HepG2 (cell line): ENCODE measurements at regions not wholly inside any gene's neighbourhood (a gene's known extent, or its start where the extent isn't known, plus 50 kb on each side); places are given as distances from the start of the nearest gene placed in this dataset.

Source experiments
- ATAC-seq: fragments of 200-7000 bp; cut with Tn5 transposase; 3 replicates; pipeline ENCODE4 v1.9.1; 2020; ENCODE audit warnings: mild to moderate bottlenecking, moderate library complexity
- BruUV-seq: library from RNA; stranded (reverse); fragments of 400-500 nt; replicated peaks from 2 replicates; lab custom pipeline; 2021; lab: Mats Ljungman, UMichigan
- CTCF ChIA-PET: fragments of 300-600 bp; formaldehyde crosslinking; extraction: SDS; loops from one replicate; lab custom pipeline; 2021; ENCODE audit warnings: low total read pairs, inconsistent platforms, low intra/inter-chr PET ratio; lab: Yijun Ruan, JAX
- POLR2A ChIA-PET: fragments of 350-600 bp; sonication (Branson Sonifier 250); formaldehyde crosslinking; loops from one replicate; lab custom pipeline; 2020; ENCODE audit warnings: antibody characterized with exemption, inconsistent platforms; lab: Yijun Ruan, JAX
- DNase-seq: peaks from one replicate; pipeline ENCODE4 v3.0.0-alpha.2; 2015; ENCODE audit warnings: low spot score
- FAIRE-seq: peaks from 3 replicates; lab custom pipeline; 2011; peaks lifted over from hg19 to GRCh38; lab: Jason Lieb, UNC
- H2AFZ ChIP-seq: one replicate; pipeline ENCODE4 v1.6.1; 2011; ENCODE audit warnings: low read length, inconsistent platforms
- H3K27ac ChIP-seq: fragments of 300-600 bp; 3 replicates; pipeline ENCODE4 v1.8.0; 2011; ENCODE audit warnings: mixed run types, mild to moderate bottlenecking, mixed read lengths, low read length, inconsistent platforms; ENCODE audit not compliant: insufficient read depth; ENCODE audit errors: extremely low read length
- H3K27me3 ChIP-seq, 2 experiments: fragments of 200-600 bp in 1 of 2; 2 replicates in 1 of 2; 3 replicates in 1 of 2; pipeline versions ENCODE4 v1.6.0 to v1.8.0; 2011; ENCODE audit warnings: low read length in 2 of 2, mild to moderate bottlenecking in 2 of 2, moderate library complexity in 2 of 2, inconsistent platforms in 1 of 2; ENCODE audit not compliant: insufficient read depth in 2 of 2, control insufficient read depth in 1 of 2
- H3K36me3 ChIP-seq, 2 experiments: fragments of 200-600 bp in 1 of 2; replicated peaks in 1 of 2; 2 replicates in 1 of 2; 3 replicates in 1 of 2; pipeline versions ENCODE4 v1.5.1 to v1.8.0; 2011; ENCODE audit warnings: low read length in 2 of 2, inconsistent platforms in 1 of 2; ENCODE audit not compliant: insufficient read depth in 2 of 2, control insufficient read depth in 1 of 2
- H3K4me1 ChIP-seq: 2 replicates; pipeline ENCODE4 v1.5.1; 2012; ENCODE audit warnings: low read length, inconsistent platforms; ENCODE audit not compliant: insufficient read depth
- H3K4me2 ChIP-seq: 2 replicates; pipeline ENCODE4 v1.6.0; 2011; ENCODE audit warnings: low read depth, low read length, inconsistent platforms
- H3K4me3 ChIP-seq, 3 experiments: fragments of 200-600 bp in 1 of 3; sonication (generic), shearing (Covaris generic) in 1 of 3; replicated peaks in 1 of 3; 2 replicates each; pipeline ENCODE4 v1.5.1; 2011 to 2016; ENCODE audit warnings: low read length in 3 of 3, inconsistent platforms in 2 of 3, low read depth in 2 of 3, mild to moderate bottlenecking in 2 of 3, control low read depth in 1 of 3, mixed read lengths in 1 of 3; ENCODE audit not compliant: insufficient read depth in 1 of 3
- H3K79me2 ChIP-seq: one replicate; pipeline ENCODE4 v1.6.1; 2011; ENCODE audit warnings: low read length, inconsistent platforms; ENCODE audit not compliant: insufficient read depth
- H3K9ac ChIP-seq: 2 replicates; pipeline ENCODE4 v1.6.0; 2011; ENCODE audit warnings: mild to moderate bottlenecking, low read depth, low read length, inconsistent platforms; ENCODE audit not compliant: insufficient read depth
- H3K9me3 ChIP-seq: 2 replicates; pipeline ENCODE4 v1.5.1; 2012; ENCODE audit warnings: mild to moderate bottlenecking, low read length
- H4K20me1 ChIP-seq: 2 replicates; pipeline ENCODE4 v1.6.0; 2011; ENCODE audit warnings: inconsistent platforms, mild to moderate bottlenecking, low read length, moderate library complexity; ENCODE audit not compliant: insufficient read depth
- ARHGAP35 ChIP-seq: sonication (generic); formaldehyde crosslinking; IDR thresholded peaks from 2 replicates; pipeline ENCODE4 v1.9.0; 2022; ENCODE audit warnings: mild to moderate bottlenecking, inconsistent platforms, moderate library complexity, missing genetic modification reagents, borderline replicate concordance
- CEBPG ChIP-seq: IDR thresholded peaks from 2 replicates; pipeline ENCODE4 v1.6.1; 2016
- FOXJ3 ChIP-seq: sonication (generic); formaldehyde crosslinking; IDR thresholded peaks from 2 replicates; pipeline ENCODE4 v1.4.0; 2020; ENCODE audit warnings: missing genetic modification reagents, mild to moderate bottlenecking, borderline replicate concordance
- IRF2 ChIP-seq: IDR thresholded peaks from 2 replicates; pipeline ENCODE4 v1.6.1; 2018; ENCODE audit warnings: missing genetic modification reagents, missing compliant biosample characterization
- MZF1 ChIP-seq: sonication (generic); formaldehyde crosslinking; IDR thresholded peaks from 2 replicates; pipeline ENCODE4 v1.8.1; 2023; ENCODE audit warnings: mild to moderate bottlenecking, missing genetic modification reagents, borderline replicate concordance
- NFYB ChIP-seq: sonication (generic); formaldehyde crosslinking; IDR thresholded peaks from 2 replicates; pipeline ENCODE4 v1.4.0; 2020; ENCODE audit warnings: missing genetic modification reagents
- POLR2AphosphoS5 ChIP-seq: IDR thresholded peaks from 2 replicates; pipeline ENCODE4 v1.6.1; 2012; ENCODE audit warnings: low read depth, low read length
- TGIF2 ChIP-seq: IDR thresholded peaks from 2 replicates; pipeline ENCODE4 v1.6.1; 2016; ENCODE audit warnings: control low read depth, missing compliant biosample characterization
- TOE1 ChIP-seq: sonication (generic); formaldehyde crosslinking; IDR thresholded peaks from 2 replicates; pipeline ENCODE4 v1.4.0; 2020; ENCODE audit warnings: mild to moderate bottlenecking, missing genetic modification reagents
- ZMYM3 ChIP-seq: sonication (generic); formaldehyde crosslinking; IDR thresholded peaks from 2 replicates; pipeline ENCODE4 v1.5.1; 2020; ENCODE audit warnings: mild to moderate bottlenecking, missing genetic modification reagents
- ZNF282 ChIP-seq: fragments of 450-650 bp; IDR thresholded peaks from 2 replicates; pipeline ENCODE4 v1.6.1; 2018; ENCODE audit not compliant: partially characterized antibody
- ZNF296 ChIP-seq: sonication (generic); formaldehyde crosslinking; conservative IDR thresholded peaks from 2 replicates; pipeline ENCODE4 v1.5.0; 2020; ENCODE audit warnings: mild to moderate bottlenecking, missing genetic modification reagents
- WGBS: methylation state at CpG from one replicate; pipeline ENCODE4 v1.1.6; 2017; ENCODE audit warnings: low lambda C conversion rate; 5-methylcytosine and 5-hydroxymethylcytosine counted together
- in situ Hi-C: cut with HindIII; loops from 2 replicates; pipeline ENCODE4 v1.10.0; 2017; ENCODE audit warnings: low pct_unique_long_range_greater_than_20kb; ENCODE audit not compliant: extremely low pct_ligation_motif_present
- intact Hi-C: fragments of 100-400 bp; cut with micrococcal nuclease; formaldehyde crosslinking; loops from one replicate; pipeline ENCODE4 v1.10.0; 2022; ENCODE audit not compliant: unreplicated experiment
- TF ChIP-seq, protein P1 (sequence below): sonication (generic); formaldehyde crosslinking; IDR thresholded peaks from 2 replicates; pipeline ENCODE4 v1.5.0; 2020; ENCODE audit warnings: missing genetic modification reagents, mild to moderate bottlenecking, borderline replicate concordance
- TF ChIP-seq, protein P2 (sequence below): sonication (generic); formaldehyde crosslinking; IDR thresholded peaks from 2 replicates; pipeline ENCODE4 v1.4.0; 2020; ENCODE audit warnings: missing genetic modification reagents
- TF ChIP-seq, protein P3 (sequence below): sonication (generic); formaldehyde crosslinking; IDR thresholded peaks from 2 replicates; pipeline ENCODE4 v1.4.0; 2020; ENCODE audit warnings: mild to moderate bottlenecking, missing genetic modification reagents
- TF ChIP-seq, protein P4 (sequence below): sonication (generic); formaldehyde crosslinking; IDR thresholded peaks from 2 replicates; pipeline ENCODE4 v1.4.0; 2020; ENCODE audit warnings: missing genetic modification reagents, borderline replicate concordance
- TF ChIP-seq, protein P5 (sequence below): sonication (generic); formaldehyde crosslinking; IDR thresholded peaks from 2 replicates; pipeline ENCODE4 v1.4.0; 2020; ENCODE audit warnings: missing genetic modification reagents

DNA sequence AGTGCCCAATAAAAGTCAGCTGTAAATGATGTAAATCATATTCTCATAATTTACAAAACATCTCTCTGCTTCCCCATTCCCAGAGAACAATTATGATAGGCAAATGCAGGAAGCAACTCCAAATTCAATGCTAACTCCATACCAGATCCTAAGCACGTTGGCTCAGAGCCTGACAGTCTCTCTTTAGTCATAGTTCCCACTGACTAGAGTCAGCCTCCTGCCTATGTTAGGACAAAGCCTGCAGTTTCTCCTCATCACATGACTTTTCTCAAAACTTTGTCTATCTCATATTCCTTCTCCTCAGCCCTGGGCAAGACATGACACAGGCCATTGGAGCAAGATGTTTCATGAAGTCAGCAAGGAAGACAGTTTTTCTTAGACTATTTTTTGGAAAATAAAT lies 101.5 kb upstream of the COL24A1 start:
- in situ Hi-C loops = no loop called here

More for the DNA sequence above, 101.5 kb upstream of the COL24A1 start:
- Histone ChIP-seq H3K27me3 (no peaks in the 10 kb centered on the region), H3K36me3 (no peaks in the 10 kb centered on the region), H3K79me2 (no peaks in the 10 kb centered on the region), H2AFZ (no peak overlapping the region), H3K27ac (no peak overlapping the region), H3K9me3 (no peaks in the 10 kb centered on the region), H3K4me2 (no peak overlapping the region), H3K4me3 (no peak overlapping the region), H3K4me1 (no peaks in the 10 kb centered on the region), H3K9ac (no peak overlapping the region), H4K20me1 (no peaks in the 10 kb centered on the region)
- no TSS peak for BruUV-seq
- DNase-seq = no peak
- FAIRE-seq = no peak
- ChIA-PET CTCF (no interaction called here), POLR2A (no interaction called here)
- no peak for ATAC-seq
- TF ChIP-seq ZNF296 (CRISPR knock-in tag) (no peak), FOXJ3 (CRISPR knock-in tag) (no peak), POLR2AphosphoS5 (no peak), CEBPG (no peak), ZMYM3 (no peak), TGIF2 (no peak), MZF1 (CRISPR knock-in tag) (no peak), IRF2 (no peak), TOE1 (CRISPR knock-in tag) (no peak), ARHGAP35 (CRISPR knock-in tag) (no peak), ZNF282 (no peak), NFYB (CRISPR knock-in tag) (no peak)
- TF ChIP-seq, protein P1, sequence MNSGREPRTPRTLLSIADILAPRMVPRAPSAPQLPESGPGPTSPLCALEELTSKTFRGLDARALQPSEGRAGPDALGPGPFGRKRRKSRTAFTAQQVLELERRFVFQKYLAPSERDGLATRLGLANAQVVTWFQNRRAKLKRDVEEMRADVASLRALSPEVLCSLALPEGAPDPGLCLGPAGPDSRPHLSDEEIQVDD = no peak
- TF ChIP-seq, protein P2, sequence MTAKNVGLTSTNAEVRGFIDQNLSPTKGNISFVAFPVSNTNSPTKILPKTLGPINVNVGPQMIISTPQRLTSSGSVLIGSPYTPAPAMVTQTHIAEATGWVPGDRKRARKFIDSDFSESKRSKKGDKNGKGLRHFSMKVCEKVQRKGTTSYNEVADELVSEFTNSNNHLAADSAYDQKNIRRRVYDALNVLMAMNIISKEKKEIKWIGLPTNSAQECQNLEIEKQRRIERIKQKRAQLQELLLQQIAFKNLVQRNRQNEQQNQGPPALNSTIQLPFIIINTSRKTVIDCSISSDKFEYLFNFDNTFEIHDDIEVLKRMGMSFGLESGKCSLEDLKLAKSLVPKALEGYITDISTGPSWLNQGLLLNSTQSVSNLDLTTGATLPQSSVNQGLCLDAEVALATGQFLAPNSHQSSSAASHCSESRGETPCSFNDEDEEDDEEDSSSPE (CRISPR knock-in tag) = no peak
- TF ChIP-seq, protein P3, sequence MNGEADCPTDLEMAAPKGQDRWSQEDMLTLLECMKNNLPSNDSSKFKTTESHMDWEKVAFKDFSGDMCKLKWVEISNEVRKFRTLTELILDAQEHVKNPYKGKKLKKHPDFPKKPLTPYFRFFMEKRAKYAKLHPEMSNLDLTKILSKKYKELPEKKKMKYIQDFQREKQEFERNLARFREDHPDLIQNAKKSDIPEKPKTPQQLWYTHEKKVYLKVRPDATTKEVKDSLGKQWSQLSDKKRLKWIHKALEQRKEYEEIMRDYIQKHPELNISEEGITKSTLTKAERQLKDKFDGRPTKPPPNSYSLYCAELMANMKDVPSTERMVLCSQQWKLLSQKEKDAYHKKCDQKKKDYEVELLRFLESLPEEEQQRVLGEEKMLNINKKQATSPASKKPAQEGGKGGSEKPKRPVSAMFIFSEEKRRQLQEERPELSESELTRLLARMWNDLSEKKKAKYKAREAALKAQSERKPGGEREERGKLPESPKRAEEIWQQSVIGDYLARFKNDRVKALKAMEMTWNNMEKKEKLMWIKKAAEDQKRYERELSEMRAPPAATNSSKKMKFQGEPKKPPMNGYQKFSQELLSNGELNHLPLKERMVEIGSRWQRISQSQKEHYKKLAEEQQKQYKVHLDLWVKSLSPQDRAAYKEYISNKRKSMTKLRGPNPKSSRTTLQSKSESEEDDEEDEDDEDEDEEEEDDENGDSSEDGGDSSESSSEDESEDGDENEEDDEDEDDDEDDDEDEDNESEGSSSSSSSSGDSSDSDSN = no peak
- TF ChIP-seq, protein P4, sequence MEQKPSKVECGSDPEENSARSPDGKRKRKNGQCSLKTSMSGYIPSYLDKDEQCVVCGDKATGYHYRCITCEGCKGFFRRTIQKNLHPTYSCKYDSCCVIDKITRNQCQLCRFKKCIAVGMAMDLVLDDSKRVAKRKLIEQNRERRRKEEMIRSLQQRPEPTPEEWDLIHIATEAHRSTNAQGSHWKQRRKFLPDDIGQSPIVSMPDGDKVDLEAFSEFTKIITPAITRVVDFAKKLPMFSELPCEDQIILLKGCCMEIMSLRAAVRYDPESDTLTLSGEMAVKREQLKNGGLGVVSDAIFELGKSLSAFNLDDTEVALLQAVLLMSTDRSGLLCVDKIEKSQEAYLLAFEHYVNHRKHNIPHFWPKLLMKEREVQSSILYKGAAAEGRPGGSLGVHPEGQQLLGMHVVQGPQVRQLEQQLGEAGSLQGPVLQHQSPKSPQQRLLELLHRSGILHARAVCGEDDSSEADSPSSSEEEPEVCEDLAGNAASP (CRISPR knock-in tag) = no peak
- TF ChIP-seq, protein P5, sequence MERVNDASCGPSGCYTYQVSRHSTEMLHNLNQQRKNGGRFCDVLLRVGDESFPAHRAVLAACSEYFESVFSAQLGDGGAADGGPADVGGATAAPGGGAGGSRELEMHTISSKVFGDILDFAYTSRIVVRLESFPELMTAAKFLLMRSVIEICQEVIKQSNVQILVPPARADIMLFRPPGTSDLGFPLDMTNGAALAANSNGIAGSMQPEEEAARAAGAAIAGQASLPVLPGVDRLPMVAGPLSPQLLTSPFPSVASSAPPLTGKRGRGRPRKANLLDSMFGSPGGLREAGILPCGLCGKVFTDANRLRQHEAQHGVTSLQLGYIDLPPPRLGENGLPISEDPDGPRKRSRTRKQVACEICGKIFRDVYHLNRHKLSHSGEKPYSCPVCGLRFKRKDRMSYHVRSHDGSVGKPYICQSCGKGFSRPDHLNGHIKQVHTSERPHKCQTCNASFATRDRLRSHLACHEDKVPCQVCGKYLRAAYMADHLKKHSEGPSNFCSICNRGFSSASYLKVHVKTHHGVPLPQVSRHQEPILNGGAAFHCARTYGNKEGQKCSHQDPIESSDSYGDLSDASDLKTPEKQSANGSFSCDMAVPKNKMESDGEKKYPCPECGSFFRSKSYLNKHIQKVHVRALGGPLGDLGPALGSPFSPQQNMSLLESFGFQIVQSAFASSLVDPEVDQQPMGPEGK = no peak
- intact Hi-C loops = no loop called here
- WGBS = 7% methylated on average over 1 of the region's 1 CpG
